ENCODE measurements at regions not wholly inside any gene's neighbourhood (a gene's known extent, or its start where the extent isn't known, plus 50 kb on each side); places are given as distances from the start of the nearest gene placed in this dataset.

- no peak for TF ChIP-seq CTCF (IDR thresholded peaks at IDR 0.05; ENCODE audit: insufficient read depth, low read length, missing control alignments)
- H3K4me3 ChIP-seq (ENCODE audit: low read depth, low read length) = no peak overlapping the region
- ChIA-PET POLR2A (no interaction called here), CTCF (no interaction called here)
- no peak for DNase-seq (ENCODE audit: low read depth, low spot score)
Measured at GRCh38 chr9:74444369-74444768, 52.8 kb upstream of the RORB start.

Data from AG04449 (cell line).